Hematopoietic multipotent progenitor cell treated with erythropoietin and hydrocortisone succinate and interleukin-3 and kit ligand, for 17 days (in vitro differentiated cells): ENCODE measurements at regions not wholly inside any gene's neighbourhood (a gene's known extent, or its start where the extent isn't known, plus 50 kb on each side); places are given as distances from the start of the nearest gene placed in this dataset.
"Not testable (repeated sequence)": the region's sequence is repeated elsewhere in the genome, so short reads cannot be mapped to it uniquely, and the experiment has no call there.

Experiments
- DNase-seq: peaks from one replicate; pipeline ENCODE4 v3.0.0-alpha.2; 2015; ENCODE audit warnings: low spot score

GRCh38 chr4:123026015-123026414 is 103.6 kb upstream of the NUDT6 start:
- not testable (repeated sequence) for DNase-seq

GRCh38 chr4:123031664-123032063 is 109.3 kb upstream of the NUDT6 start:
- no peak for DNase-seq

- DNase-seq = no peak
Measured at GRCh38 chr4:123034023-123034422, 111.6 kb upstream of the NUDT6 start.

GRCh38 chr4:123035239-123035638 is 112.8 kb upstream of the NUDT6 start:
- no peak for DNase-seq

DNA sequence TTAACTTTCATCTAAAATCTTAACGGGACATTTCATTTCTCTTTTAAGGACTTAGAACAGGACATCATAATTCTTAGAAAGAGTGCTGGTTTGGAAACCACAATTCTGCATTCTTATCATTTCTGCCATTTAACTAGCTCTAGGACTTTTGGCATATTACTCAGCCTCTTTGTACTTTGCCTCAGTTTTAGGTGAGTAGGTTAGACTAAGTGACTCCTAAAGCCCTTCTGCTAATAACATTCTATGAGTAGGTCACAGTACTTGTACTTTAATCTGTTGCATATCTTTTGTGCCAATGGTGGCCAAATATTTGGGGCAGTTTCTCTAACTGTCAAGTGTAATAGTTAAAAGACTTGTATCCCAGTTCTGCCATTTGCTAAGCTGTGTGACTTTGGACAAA is 115.4 kb upstream of the NUDT6 start:
- no peak for DNase-seq

DNA sequence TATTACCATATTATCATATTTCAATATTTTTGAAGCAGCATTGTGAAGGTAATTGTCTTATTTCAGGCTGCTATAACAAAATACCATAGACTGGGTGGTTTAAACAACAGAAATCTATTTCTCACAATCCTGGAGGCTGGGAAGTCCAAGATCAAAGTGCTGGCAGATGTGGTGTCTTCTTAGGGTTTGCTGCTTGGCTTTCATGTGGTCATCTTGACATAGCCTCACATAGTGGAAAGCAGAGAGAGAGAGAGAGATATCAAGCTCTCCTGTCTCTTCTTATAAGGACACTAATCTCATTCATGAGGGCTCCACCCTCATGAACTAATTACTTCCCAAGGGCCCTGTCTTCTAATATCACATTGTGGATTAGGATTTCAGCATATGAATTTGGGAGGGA is 119.7 kb upstream of the NUDT6 start:
- DNase-seq = no peak

GRCh38 chr4:123043013-123043412 is 120.6 kb upstream of the NUDT6 start:
- no peak for DNase-seq

- DNase-seq = no peak
Measured at GRCh38 chr4:123043793-123044425, 121.5 kb upstream of the NUDT6 start.

GRCh38 chr4:123046096-123046495 is 123.7 kb upstream of the NUDT6 start:
- no peak for DNase-seq

- no peak for DNase-seq
Measured at GRCh38 chr4:123050018-123050417, 127.6 kb upstream of the NUDT6 start.

GRCh38 chr4:123052007-123052406 is 129.6 kb upstream of the NUDT6 start:
- DNase-seq = no peak

DNA sequence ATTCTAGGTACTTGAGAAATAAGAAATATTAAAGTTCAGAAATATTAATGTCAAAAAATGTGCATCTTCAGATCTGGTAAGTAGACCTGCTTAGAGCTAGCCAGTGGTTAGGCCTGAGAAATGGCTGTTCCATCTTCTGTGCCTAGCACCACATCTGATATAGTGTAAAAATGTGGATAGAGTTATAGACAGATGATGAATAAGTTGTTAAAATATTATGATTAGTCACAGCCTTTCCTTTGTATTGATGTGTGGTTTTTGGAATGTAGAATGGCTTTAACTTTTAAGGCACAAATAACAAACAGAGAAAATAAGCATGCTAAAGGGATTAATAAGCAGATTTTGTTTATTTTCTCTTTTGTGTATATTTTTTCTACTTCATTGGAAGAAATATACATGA is 133.5 kb upstream of the NUDT6 start:
- DNase-seq = no peak

DNA sequence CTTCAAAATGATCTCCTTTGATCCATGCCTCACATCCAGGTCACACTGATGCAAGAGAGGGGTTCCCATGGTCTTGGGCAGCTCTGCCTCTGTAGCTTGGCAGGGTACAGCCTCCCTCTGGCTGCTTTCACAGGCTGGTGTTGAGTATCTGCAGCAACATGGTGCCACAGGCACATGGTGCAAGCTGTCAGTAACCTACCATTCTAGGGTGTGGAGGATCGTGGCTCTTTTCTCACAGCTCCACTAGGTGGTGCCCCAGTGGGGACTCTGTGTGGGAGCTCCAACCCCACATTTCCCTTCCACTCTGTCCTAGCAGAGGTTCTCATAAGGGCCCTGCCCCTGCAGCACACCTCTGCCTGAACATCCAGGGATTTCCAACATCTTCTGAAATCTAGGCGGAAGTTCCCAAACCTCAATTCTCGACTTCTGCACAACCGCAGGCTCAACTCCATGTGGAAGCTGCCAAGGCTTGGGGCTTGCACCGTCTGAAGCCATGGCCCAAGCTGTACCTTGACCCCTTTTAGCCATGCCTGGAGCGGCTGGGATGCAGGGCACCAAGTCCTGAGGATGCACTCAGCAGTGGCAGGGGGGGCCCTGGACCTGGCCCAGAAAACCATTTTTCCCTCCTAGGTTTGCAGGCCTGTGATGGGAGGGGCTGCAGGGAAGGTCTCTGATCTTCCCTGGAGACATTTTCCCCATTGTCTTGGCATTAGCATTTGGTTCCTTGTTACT is 137.8 kb upstream of the NUDT6 start:
- no peak for DNase-seq

- no peak for DNase-seq
Measured at GRCh38 chr4:123064390-123064789, 142.0 kb upstream of the NUDT6 start.

DNA sequence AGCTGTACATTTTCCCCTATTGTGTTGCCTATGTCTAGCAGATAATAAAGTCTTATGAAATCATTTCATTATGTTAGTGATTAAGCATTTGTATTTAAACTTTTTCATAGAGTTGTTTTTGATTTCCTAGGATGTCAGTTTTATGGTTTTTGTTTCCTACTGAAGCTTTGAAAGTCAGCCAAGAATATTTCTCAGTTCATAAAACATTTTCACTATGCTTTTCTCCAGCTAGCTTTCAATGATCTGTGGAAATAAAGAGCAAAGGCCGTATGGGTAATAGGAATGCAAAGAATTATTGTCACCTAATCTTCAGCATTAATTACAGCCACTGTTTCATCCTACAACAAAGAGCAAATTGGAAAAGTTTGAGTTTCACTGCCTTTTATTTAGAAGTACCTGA is 145.7 kb upstream of the NUDT6 start:
- no peak for DNase-seq

DNA sequence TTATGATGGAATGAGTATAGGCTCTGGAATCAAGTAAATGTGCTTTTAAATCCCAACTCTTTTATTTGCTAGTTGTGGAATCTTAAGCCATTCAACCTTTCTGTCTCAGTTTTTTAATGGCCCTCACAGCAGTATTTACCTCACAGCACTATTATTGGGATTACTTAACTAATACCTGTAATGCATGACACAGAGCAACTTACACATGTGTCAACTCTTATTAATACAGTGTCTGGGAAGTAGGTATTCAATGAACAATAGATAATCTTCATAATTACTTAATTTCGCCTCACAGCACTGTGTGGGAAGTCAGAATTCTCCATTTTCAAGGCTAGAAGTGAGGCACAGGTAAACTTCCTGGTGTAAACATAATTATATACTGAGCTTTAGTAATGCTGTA is 149.7 kb upstream of the NUDT6 start:
- DNase-seq = no peak

DNA sequence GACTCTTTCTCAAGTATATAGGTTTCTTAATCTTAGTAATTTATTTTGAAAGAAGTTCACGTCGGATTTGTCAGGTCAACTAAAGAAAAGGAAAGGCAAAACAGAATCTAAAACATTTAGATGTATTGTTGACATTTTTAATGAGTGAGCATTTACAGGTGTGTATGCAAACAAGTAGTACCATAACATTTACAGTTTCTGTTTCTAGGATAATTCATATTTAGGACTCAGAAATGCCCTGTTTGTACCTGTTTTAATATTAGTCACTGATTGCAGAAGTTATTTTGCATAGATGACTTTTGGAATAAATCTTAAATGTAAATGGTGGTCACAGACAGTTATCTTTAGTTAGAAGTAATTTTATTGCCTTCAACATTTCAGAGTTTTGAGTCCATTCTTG is 151.3 kb upstream of the NUDT6 start:
- no peak for DNase-seq

- DNase-seq = no peak
Measured at GRCh38 chr4:123077330-123077729, 154.9 kb upstream of the NUDT6 start.

GRCh38 chr4:123081971-123082370 is 159.6 kb upstream of the NUDT6 start:
- no peak for DNase-seq

GRCh38 chr4:123083646-123084045 is 161.2 kb upstream of the NUDT6 start:
- DNase-seq = no peak

DNA sequence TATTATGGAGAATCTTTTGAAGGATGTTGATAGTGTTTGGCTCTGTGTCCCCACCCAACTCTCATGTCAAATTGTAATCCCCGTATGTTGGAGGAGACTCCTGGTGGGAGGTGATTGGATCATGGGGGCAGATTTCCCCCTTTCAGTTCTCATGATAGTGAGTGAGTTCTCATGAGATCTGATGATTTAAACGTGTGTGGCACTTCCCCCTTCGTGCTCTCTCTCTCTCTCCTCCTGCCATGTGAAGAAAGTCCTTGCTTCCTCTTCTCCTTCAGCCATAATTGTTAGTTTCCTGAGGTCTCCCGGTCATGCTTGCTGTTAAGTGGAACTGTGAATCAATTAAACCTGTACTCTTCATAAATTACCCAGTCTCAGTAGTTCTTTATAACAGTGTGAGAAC is 166.1 kb upstream of the NUDT6 start:
- DNase-seq = no peak

DNA sequence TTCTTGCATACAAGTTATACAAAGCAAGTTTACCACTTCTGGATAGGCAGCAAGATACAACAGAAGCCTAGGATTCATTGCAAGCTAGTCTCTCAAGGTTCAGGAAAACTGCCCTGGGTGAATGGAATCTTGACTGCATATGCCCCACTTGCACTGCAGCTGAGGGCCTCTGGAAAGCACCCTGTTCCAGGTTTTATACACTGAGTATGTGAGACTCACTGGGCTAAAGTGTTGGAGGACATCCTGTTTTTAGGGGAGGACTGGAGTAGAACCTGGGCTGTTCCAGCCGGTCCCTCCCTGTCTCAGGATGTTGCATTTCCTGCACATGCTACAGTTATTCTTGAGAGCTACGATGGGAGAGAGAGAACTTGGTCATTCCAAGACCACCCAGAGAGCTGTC is 168.5 kb upstream of the NUDT6 start:
- DNase-seq = no peak

DNA sequence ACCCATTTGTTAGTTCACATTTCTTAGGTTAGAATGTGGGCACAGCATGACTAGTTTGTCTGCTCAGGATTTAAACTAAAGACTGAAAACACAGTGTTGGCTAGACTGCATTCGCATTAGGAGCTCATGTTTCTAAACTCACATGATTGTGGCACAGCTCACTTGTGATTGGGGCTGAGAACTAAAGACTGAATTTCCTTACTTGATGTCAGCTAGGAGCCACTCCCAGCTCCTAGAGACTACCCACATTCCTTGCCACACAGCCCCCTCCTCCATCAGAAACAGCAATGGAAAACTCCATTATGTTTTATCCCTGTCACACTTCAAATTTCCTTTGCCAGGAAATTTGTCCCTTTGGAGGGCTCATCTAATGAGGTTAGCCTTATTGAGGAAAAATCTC is 170.2 kb upstream of the NUDT6 start:
- DNase-seq = no peak

DNA sequence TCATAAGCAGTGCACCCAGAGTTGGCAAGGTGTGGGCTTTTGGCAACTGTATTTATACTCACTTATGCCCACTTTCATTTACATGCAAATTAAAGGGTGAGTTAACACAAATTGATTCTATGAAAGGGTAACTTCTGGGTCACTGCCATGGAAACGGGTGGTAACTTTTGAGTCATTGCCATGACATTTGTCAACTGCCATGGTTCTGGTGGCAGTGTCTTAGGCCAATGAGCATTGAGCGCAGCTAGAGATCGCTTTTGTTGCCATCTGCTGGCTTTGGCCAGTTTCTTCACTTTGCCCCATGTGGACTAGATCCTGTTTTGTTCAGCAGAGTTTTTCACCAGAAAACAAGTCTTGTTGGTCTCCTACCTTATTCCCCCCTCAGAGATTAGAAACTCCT is 170.8 kb upstream of the NUDT6 start:
- DNase-seq = no peak
